ENCODE measurements at regions not wholly inside any gene's neighbourhood (a gene's known extent, or its start where the extent isn't known, plus 50 kb on each side); places are given as distances from the start of the nearest gene placed in this dataset.

GRCh38 chr12:126488806-126489205 is 1423.6 kb downstream of the AACS start:
- no peak for DNase-seq

DNA sequence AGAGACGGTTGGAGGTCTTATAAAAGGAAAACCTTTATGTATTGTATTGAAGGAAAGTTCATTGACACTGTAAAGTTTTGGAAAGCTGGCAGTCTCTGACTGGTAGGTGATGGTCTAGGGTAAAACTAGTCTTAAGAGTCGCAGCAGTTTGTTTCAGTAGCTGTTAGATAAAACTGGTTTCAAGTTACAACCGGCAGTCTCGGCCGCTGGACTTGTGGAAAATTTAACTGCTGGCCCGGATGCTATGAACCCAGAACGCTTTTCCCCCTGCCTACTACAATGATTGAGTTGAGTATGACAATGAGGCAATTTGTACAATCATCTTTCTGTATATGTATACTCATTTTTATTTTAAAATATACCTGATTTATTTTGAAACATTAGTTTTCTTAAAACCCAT is 1426.9 kb downstream of the AACS start:
- DNase-seq, result no peak

GRCh38 chr12:126493366-126494108 is 1428.3 kb downstream of the AACS start:
- no peak for DNase-seq

DNA sequence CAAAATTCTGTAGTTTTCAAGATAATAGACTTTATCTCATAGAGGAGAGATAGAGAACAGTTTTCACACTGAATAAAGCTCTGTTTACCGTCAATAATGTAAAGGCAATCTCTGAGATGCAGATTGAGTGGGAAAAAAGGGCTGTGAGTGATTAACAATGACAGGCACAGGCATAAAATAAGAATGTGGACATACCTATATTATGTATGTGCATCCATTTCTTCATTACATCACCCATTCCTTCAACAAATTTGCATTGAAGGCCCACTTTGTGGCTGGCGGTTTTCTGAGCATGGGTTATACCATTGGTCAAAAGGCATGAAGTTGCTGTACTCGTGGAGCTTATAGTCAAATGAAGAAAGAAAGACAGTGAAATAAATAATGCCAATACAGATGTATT is 1431.0 kb downstream of the AACS start:
- no peak for DNase-seq

DNA sequence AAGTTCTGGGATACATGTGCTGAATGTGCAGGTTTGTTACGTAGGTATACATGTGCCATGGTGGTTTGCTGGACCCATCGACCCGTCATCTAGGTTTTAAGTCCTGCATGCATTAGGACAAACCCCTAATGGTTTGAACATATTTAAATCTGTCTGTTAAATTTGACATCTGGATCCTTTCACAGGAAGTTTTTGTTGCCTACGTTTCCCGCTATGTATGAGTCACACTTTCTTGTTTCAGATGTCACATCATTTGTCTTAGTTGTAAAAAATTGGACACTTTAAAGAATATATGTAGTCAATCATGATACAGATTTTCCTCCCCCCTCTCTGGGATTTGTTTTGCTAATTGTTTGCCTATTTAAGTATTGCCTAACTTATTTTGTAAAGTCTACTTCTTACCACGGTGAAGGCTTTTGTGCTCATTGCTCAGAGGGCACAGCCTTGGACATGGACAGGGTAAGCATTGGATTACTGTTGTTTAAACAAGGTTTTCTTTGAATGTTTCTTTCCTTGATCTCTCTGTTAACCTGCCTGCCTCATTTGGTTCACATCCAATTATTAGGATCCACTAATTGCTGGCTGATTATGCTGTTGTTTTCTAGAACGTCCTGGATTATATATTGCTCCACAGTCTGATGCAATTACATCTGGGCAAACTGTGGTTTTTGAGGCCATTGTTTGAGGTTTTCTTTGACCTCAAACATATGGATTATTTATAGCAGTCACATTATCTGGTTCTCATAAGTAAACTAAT is 1441.4 kb downstream of the AACS start:
- DNase-seq, result no peak

- no peak for DNase-seq
These were observed 1442.0 kb downstream of the AACS start for GRCh38 chr12:126507231-126507630.

- no peak for DNase-seq
These were observed 1444.3 kb downstream of the AACS start for GRCh38 chr12:126509572-126509971.

- DNase-seq, result no peak
These were observed 1445.4 kb downstream of the AACS start for GRCh38 chr12:126510630-126511029.

- DNase-seq, result no peak
These were observed 1448.0 kb downstream of the AACS start for GRCh38 chr12:126512916-126513913.

DNA sequence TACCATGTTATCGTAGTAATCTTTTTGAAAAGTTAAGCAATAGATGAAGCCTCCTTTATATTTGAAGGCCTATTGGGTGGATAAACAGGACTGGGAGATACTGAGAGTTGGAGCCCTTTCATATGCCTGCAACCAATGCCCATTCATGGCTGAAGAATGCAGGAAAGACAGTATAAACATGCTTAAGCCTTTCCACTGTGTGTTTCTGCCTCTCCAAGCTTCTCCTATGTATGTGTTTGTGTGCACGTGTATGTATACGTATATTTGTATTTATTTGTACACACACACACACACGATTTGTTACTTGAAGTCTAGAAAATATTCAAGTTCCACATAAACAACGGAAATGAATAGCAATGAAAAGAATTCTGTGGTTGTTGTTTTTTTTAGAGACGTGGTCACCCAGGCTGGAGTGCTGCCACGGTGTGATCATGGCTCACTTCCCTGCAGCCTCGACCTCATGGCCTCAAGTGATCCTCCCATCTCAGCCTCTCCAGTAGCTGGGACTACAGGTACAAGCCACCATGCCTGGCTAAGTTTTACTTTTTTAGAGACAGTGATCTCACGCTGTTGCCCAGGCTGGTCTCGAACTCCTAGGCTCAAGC is 1453.5 kb downstream of the AACS start:
- no peak for DNase-seq

DNA sequence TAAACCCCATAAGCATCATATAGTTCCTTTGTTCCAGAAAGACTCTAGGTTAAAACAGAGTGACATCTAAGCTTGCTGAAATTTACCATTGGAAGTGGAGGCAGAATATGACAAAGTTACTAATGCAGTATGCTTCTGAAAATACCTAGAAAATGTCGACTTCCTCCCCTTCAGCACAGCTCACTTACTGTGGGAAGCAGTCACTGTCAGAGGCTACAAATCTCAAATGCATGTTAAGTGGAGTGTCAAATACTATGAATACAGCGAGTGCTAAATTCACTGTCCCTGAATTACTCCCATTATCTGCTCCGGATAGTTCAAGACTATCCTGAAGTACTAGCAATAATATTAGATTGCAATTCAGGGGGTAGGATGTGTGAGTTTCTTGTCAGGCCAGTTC is 1454.6 kb downstream of the AACS start:
- no peak for DNase-seq

- DNase-seq, result no peak
These were observed 1458.7 kb downstream of the AACS start for GRCh38 chr12:126523891-126524290.

GRCh38 chr12:126534495-126534894 is 1469.3 kb downstream of the AACS start:
- no peak for DNase-seq

- DNase-seq, result no peak
These were observed 1469.7 kb downstream of the AACS start for GRCh38 chr12:126534942-126535341.

DNA sequence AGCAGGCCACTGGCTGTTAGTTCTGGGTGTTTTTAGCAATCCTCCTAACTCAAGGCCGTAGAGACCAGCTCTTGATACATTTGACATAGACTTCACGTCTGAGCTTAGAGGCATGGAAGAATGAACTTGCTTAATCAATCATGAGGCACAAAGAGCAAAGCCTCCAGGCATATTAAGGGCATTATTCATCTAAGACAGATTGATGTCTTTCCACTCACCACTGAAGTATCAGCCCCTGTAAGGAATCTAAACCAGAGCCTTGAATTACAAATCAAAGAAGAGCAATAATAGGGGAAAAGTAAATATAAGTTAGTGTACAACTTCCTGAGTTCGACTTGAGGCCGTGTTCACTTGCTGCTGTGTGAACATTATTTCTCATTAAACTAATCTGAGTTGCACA is 1470.7 kb downstream of the AACS start:
- no peak for DNase-seq

GRCh38 chr12:126537961-126538530 is 1472.8 kb downstream of the AACS start:
- no peak for DNase-seq

DNA sequence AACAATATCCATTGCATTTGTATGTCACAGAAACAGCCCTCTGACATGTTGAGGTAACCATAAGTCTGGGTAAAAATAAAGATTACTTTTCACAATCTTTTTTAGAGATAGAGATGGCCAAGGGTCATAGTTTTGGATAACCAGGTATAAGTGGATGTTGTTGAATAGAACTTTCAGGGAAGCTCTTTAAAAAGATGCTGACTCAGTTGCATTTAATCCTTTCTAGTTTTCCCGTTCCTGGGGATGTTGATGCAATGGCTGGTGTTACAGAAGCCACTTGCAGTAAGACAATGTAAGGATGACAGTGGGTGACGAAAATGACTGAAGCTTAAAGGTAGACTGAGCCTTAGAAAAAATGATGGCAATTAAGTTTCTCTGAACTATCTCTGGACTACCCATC is 1473.7 kb downstream of the AACS start:
- no peak for DNase-seq

GRCh38 chr12:126545411-126545810 is 1480.2 kb downstream of the AACS start:
- no peak for DNase-seq

- DNase-seq, result no peak
These were observed 1482.7 kb downstream of the AACS start for GRCh38 chr12:126547905-126548304.

DNA sequence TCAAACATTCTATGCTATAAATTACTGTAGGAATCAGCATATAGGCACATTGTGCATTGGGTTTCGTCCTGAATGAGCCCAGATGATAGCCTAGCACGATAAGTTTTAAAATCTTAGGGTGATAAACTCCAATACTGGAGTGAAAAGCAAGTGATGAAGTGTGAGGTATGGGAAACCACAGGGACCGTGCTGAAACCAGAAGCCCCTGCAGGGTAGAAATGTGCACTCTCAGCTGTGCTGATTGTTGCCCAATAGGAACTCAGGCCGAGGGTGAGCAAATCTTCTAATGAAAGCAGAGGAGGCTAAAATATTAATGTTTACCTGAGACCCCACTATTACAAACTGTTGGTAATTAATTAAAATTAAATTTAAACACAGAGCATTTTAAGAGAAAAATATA is 1486.6 kb downstream of the AACS start:
- no peak for DNase-seq

- no peak for DNase-seq
These were observed 1489.4 kb downstream of the AACS start for GRCh38 chr12:126554625-126555024.

- no peak for DNase-seq
These were observed 1492.4 kb downstream of the AACS start for GRCh38 chr12:126557659-126558058.
